HG02763 (cell line): ENCODE measurements at regions not wholly inside any gene's neighbourhood (a gene's known extent, or its start where the extent isn't known, plus 50 kb on each side); places are given as distances from the start of the nearest gene placed in this dataset.

ENCODE experiments used
- ATAC-seq: cut with Tn5 transposase; IDR thresholded peaks from one replicate; pipeline ENCODE4 v1.9.1; 2021; ENCODE audit warnings: mild to moderate bottlenecking, moderate library complexity; ENCODE audit not compliant: unreplicated experiment

DNA sequence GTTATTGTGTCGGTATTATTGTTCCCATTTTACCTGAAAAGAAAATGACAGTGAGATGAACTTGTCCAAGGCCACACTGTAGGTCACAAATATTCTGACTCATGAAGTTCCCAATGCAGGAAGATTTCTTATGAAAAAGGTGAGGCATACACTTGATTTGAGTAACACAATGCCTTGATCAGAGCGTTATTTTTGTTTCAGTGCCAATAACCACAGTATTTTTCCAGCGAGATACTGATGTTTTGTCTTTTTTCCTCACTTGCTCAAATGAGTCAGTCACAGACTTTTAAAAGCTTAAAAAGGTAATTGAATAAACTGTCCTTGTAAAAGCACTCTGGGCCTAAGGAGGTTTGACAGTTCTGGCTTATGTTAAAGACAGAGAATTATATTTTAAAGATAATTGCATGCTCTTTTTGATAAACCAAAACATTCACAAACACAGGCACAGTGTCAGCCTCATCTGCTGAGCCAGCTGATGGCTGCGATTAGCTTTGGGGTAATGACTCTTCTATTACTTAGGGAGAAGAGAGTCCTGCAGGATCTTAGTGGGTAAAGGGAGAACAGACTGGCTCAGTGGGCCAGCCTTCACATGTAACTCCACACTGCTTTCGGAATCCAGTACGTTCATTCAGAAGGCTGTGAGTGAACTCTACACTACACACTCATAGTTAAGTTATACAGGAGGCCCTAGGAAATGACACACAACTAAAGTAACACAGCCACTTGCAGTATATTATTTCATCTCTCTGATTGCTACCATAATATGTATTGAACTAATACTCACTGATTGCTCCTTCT lies 165.5 kb upstream of the CD180 start:
- ATAC-seq, result no peak

DNA sequence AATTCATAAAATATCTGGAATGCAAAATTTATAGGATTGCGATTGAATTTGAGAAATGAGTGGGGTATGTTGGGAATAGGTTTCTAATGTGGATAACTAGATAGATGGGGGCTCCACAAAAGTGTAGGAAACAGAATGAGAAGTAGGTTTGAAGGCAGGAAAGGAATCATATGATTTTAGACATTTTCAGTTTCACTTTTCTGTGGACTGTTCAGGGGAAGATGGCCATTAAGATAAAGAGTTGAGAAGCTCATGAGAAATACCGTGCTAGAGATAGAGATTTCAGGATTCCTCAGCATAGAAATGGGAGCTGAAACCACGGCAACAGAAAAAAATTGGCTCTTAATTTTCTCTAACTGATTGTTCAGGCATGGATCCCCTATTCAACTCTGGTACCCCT lies 163.4 kb upstream of the CD180 start:
- no peak for ATAC-seq

DNA sequence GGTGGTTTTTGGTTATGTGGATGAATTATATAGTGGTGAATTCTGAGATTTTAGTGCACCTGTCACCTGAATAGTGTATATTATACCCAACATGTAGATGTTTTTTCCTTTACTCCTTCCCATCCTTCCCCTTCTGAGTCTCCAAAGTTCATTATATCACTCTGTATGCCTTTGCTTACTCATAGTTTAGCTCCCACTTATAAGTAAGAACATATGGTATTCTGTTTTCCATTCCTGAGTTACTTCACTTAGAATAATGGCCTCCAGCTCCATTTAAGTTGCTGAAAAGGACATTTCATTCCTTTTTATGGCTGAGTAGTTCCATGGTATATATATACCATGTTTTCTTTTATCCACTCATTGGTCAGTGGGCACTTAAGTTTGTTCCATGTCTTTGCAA lies 161.6 kb upstream of the CD180 start:
- ATAC-seq, result no peak

DNA sequence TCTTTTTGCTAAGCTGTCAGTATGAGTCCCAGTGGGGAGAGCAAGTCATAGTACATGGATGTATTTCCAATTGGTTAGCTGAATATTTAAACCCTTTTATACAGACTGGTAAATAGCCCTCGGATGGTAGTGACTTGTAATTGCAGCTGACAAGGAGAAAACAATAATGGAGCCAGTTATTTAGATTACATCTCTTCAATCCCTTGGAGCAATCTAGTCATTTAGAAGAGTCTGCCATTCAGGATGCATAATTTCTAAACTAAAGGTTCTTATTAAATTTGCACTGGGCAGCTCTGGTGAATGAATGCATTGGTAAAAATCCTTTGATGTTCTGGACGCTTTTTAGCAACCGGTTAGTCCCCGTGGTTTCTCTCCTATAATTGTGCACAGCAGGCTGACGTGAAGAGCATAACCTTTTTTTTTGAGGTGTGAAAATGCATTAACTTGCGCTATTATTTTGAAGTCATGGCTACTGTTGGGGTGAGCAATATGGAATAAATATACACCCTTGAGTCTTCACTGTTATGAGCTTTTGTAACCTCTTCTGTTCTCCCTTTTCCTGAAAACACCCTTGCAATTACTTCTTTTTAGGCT lies 158.6 kb upstream of the CD180 start:
- ATAC-seq, result no peak

DNA sequence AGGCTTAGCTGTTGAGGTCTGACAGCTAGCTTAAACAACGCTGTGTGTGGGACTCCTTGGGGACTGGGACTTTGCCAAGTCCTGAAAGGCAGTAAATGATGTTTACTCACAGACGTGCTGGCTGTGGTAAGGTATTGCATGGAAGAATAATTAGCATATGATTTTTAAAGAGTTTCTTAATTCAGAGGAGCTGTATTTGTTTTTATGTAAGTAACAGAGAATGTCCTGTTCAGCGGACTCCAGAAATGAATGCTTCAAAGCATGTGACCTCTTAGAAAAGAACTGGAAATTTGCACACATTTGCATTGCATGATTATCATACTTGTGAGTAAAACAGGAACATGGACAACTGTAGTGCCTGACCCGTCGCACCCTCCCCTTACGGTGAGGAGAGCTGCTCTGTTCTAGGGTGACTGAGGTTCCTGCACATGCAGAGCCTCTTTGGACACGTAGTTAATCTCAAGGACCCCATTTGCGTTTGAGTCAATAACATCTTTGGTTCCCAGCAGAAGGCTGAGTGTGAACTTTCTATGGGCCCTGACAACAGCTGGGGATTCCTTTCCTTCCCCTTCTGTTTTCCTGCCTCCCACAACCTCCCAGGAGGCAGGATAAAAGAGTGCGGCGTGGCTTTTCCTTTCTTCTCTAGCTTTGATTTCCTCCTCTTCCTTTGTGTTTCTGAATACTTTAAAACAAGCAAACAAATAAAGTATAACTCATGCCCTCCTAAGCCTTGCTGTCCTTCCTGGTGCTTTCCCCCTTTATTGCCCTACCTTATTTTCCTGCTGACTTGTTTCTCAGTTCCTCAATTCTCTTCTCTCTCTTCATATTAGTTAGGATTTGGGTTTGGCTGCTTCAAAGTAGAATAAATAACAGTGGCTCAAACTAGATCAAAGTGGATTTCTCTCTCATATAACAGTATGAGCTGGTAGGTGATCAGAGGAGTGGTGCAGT lies 157.2 kb upstream of the CD180 start:
- ATAC-seq, result no peak

DNA sequence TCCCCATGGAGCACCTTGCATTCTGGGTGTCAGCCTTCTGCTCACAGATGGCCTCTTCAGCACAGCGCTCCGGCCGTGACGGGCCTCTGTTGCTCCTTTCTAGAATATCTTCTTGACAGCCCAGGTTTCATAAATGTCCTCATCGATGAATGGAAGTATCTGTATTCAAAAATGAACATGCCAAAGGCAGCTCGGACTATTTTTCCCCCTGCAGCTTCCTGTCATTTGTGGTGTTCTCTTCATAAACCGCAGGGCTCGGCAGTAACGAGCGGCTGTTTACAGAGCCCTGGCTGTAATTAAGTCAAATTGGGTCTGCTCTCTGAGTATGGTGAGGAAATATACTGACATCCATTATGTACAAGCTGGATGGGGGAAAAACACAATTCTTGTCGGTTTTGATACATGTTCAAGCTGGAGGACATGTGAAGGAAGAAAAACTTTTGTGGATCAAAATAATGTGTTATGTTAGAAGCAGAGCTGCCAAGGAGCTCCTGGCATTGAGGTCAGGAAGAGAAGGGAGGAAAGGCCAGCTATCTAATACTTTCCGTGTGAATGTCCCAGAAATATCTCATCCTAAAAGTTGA lies 154.1 kb upstream of the CD180 start:
- no peak for ATAC-seq

DNA sequence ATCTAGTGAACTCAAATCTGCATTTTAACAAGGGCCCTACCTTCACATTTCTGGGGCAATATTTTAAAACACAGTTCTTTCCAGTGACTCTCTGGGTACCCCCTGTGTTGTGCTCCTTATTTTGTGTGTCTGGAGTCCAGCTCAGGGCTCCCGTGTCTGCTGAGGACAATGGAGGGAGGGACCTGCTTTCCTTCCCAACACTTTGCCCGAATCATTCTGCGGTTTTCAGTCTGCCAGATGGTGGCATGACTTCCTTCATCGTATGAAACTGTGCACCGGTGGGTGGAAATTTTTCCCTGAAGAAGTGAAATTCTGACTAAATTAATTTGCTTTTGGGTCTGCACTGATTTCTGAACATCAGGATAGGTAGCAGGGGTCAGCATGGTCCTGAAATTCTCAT lies 153.6 kb upstream of the CD180 start:
- ATAC-seq, result no peak

DNA sequence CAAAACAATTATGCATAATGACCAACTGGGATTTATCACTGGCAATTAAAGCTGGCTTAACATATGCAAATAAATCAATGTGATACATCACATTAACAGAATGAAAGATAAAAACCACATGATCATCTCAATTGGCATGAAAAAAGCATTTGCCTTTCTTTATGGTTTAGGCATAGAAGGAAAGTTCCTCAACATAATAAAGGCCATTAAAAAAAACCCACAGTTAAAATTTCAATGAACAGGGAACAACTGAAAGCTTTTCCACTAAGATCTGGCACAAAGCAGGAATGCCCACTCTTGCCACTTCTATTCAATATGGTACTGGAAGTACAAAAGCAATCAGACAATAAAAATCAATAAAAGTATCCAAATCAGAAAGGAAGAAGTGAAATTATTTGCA lies 151.2 kb upstream of the CD180 start:
- ATAC-seq, result no peak

DNA sequence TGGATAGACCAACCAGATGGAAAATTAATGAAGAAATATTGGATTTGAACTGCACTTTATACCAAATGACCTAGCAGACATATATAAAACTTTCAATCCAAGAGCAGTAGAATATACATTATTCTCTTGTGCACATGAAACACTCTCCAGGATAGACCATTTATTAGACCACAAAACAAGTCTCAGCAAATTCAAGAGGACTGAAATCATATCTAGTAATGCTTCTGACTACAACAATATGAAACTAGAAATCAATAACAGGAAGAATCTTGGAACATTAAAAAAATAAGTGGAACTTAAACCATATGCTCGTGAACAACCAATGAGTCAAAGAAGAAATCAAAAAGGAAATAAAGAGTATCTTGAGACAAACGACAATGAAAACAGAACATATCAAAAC lies 150.0 kb upstream of the CD180 start:
- ATAC-seq, result no peak

DNA sequence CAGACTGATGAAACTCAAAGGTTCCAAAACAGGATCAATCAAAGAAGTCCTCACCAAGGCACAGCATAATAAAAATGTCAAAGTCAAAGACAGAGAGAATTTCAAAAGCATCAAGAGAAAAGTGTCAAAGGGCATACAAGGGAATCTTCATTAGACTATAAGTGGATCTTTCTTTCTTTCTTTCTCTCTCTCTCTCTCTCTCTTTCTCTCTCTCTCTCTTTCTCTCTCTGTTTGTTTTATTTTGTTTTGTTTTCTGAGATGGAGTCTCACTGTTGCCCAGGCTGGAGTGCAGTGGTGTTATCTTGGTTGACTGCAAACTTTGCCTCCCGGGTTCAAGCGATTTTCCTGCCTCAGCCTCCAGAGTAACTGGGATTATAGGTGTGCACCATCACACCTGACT lies 148.3 kb upstream of the CD180 start:
- no peak for ATAC-seq

DNA sequence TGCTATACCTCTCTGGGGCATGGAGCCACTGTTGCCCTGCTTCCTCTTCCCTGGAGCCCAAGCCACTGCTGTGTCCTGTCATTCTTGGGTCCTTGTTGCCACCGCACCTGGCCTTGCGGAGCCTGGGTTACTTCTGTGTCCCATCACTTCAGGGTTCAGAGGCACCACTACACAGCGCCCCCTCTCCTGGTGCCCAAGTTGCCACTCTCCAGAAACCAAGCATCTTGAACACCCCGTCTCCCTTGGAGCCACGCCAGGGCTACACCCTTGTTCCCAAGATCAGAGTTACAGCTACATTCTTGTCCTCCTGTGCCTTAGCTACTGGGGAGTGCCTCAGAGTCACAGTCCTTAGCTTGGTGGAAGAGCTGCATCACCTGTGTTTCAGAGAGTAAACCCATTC lies 147.2 kb upstream of the CD180 start:
- ATAC-seq, result no peak

DNA sequence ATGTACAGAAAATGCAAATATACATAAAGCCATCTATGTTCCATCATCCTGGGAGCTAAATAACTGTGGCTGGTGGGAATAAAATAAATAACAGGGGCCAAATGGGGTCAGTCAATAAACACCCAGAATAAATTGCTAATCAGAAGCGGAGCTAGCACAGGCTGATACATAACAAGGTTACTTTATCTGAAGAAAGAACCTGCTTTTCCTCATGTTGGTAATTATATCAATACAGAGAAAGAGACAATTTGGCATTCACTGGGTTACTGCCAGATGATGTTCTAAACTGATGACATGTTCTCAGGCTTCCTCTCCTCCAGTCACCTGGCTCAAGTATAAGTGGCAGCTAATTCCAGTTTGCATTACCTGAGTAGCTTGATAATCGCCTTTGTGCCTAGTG lies 144.9 kb upstream of the CD180 start:
- no peak for ATAC-seq

DNA sequence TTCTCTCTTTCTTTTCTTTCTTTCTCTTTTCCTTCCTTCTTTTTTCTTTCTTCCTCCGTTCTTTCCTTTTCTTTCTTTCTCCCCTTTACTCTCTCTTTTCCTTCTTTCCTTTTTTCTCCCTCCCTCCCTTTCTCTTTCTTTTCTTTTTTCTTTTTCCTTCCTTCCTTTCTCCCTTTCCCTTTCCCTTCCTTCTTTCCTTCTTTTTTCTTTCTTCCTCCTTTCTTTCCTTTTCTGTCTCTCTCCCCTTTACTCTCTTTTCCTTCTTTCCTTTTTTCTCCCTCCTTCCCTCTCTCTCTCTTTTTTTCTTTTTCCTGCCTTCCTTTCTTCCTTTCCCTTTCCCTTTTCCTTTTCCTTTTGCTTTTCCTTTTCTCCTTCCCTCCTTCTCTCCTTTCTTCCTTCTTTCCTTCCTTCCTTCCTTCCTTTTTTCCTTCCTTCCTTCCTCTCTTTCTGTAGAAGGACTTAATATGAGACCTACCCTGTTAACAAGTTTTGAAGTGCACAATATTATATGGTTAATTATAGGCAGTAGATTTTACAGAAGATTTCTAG lies 142.7 kb upstream of the CD180 start:
- no peak for ATAC-seq

DNA sequence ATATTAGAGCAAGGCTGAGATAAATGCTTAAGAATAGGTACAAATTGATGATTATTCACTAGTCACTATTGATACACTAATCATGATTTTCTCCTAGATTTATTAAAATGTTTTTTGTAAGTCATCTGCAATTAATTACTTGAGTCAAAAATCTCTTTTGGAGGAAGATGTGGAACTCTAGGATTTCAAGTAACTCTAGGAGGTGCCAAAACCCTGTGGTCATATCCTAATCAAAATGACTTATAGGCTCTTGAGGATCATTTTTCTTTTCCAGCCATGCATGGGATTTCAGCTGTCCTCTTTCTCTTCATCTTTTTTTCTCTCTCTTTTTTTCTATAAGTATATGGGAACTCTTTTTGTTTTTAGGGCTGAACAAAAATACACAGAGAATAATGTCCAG lies 141.8 kb upstream of the CD180 start:
- no peak for ATAC-seq

DNA sequence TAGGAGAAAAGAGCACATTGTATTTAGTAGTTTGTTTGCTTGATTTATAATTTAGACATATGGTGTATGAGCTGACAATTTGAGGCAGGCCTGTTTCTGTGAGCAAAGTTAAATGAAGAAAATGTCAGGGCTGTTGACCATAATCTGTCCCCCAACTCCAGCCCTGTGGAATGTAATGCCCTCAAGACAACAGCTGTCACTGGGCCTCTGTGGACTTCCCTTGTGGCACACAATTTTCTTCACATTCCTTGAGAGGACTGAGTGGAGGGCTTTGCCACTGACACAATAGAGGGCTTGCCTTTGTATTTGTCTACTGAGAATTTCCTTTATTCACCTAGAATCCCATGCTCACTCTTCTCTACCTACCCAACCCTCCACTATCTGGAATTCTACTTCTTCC lies 141.2 kb upstream of the CD180 start:
- no peak for ATAC-seq

DNA sequence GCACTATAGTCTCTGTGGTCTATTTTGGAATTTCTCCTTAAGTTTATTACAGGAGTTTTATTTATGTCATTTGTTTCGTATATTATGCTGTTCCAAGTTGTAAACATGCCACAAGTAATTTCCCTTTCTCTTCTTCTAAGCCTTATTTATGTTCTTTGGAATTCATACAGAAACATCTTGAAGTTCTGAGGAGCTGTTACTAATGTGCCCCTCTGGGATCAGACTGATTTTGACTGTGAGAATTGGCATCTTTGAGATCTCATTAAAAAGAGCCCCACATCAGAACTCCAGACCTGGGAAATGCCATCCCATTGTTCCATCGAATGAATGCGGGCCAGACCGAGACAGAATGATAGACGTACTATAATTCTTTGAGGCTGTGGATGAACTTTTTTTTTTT lies 138.8 kb upstream of the CD180 start:
- ATAC-seq, result no peak

DNA sequence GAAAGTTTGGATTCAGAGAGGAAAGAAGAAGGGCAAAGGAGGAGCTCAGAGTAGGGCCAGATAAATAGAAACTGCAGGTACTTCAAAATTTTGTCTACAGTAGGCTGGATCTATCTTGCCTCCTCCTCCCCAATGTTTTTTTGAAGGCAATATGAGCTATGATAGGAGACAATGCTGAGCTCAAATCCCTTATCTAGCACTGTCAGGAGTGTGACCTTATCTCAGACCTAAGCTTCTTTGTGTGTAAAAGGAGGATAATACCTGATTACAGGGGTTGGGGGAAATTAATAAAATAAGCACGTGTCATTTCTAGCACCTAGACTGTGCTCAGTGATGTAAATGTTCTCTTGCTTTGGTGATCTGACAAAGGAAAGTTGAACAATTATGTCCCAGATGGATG lies 137.8 kb upstream of the CD180 start:
- no peak for ATAC-seq

DNA sequence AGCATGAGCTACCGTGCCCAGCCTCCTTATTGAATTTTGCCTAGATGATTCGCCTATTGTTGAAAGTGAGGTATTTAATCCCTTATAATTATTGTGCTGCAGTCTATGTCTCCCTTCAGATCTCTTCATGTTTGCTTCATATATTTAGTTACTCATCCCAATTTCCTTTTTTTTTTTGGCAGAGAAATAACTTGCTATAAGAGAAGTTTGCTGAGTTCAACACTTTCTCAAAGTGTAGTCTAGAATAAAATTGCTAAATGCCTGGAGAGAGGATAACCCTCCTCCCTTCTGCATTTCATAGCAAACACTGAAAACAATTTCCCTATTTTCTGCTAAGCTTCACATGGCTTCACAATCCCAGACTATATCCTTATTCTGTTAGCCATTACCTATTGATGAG lies 136.6 kb upstream of the CD180 start:
- ATAC-seq, result no peak

DNA sequence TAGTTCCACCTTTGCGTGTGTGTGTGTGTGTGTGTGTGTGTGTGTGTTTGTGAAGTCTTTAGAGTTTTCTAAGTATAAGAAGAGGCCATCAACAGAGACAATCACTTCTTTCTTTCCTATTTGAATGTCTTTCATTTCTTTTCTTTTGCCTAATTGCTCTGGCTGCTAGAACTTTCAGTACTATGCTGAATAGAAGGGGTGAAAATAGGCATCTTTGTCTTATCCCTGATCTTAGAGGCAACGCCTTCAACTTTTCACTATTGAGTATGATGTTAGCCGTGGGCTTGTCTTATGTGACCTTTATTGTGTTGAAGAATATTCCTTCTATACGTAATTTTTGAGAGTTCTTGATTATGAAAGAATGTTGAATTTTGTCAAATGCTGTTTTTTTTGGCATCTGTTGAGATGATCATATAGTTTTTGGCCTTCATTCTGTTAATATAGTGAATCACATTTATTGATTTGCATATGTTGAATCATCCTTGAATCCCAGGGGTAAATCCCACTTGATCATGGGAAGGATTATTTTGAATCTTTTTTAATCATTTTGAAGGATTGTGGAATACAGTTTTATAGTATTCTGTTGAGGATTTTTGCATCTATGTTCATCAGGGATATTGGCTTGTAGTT lies 134.8 kb upstream of the CD180 start:
- ATAC-seq, result no peak

DNA sequence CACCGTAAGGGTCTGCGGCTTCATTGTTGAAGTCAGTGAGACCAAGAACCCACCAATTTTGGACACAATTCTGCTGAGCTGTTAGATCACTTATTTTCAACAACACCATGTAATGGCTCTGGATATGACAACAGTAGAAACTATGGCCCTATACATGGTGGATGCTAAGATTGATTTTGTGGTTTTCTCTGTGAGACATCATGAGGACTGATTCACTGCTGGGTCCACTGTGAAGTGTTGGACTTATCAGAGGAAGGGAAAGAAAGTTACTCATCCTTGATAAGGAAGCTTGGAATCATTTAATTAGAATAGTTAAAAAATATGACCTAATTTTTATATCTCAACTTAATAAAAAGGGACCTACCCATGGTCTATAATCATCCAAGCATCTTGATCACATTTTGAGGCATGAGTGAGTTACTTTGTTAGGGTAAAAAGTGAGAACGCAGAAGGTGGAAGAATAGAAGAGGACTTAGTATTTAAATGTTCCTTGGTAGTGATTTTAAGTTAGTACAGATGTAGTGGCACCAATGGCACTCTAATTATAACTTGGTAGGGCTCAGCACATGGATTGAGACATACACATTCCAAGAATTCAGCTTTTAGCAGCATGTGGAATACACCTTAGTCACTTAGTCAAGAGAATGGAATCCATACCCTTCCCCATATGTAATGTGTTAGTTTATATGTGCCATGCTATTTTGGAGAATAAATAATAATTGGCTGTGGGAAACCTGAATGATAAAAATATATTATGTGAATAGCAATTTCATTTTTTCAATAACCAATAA lies 123.5 kb upstream of the CD180 start:
- no peak for ATAC-seq
